Fibroblast of skin of back (primary cell): ENCODE measurements at regions not wholly inside any gene's neighbourhood (a gene's known extent, or its start where the extent isn't known, plus 50 kb on each side); places are given as distances from the start of the nearest gene placed in this dataset.
"Not testable (repeated sequence)": the region's sequence is repeated elsewhere in the genome, so short reads cannot be mapped to it uniquely, and the experiment has no call there.

Source experiments
- DNase-seq: peaks from one replicate; pipeline ENCODE4 v3.0.0-alpha.2; 2013

DNA sequence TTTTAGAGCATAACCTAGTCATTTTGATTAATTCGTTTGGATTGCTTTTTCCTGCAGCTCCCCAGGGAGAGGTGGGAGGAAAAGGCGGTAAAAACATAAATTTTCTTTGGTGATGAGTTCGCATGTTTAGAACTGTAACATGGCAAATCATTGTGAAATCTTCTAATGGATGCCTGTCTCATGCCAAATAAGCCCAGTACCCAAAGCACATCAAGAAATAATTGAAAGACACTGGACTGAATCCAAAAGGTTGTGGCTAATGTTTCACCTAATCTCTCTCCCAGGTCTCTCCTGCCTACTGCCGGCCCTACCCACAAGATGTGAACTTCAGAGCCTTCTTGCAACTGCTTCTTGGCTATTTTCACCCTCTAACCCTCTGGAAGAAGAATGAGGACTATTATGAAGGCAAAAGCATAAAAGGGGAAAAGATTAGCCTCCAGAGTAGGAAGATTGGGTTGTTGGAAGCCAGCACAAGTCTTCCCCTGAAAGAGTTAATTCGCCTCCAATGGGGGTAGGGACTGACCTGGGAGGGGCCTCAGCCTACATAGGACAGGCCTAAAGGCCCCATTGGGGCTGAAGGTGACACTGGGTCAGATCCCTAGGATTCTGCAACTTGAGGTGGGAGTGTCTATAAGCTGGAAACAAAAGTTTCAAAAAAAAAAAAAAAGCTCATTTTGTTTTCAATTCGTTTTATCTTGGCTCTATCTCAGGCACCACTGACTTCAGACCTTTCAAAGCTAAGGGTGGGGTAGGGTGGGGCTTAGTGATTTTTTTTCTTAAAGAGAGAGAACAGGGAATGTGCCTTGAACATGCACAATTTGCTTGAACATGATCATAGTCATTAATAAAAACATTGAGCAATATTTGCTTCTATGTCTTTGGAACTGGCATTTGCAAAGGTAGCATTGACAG, 278.6 kb upstream of the KLF3 start:
- no peak for DNase-seq

DNA sequence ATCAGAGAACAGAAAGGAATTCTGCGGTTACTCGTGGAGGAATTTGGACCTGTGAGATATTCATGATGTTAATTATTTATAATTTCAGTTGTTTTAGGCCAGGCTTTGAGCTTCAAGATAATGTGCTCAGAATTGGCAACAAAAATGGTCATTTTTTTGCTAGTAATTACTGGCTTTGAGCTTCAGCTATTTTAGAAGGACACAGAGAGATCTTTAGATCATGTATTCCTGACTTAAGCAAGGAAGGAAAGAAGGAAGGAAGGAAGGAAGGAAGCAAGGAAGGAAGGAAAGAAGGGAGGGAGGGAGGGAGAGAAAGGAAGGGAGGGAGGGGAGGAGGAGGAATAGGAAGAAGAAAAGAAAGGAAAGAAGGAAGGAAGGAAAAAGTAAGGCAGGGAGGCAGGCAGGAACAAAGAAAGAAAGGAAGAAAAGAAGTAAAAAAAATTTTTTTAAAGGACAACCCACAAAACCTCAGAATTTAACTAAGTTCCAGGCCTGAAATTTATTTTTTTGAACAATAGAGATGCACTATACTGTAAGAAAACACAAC, 277.9 kb upstream of the KLF3 start:
- no peak for DNase-seq

DNA sequence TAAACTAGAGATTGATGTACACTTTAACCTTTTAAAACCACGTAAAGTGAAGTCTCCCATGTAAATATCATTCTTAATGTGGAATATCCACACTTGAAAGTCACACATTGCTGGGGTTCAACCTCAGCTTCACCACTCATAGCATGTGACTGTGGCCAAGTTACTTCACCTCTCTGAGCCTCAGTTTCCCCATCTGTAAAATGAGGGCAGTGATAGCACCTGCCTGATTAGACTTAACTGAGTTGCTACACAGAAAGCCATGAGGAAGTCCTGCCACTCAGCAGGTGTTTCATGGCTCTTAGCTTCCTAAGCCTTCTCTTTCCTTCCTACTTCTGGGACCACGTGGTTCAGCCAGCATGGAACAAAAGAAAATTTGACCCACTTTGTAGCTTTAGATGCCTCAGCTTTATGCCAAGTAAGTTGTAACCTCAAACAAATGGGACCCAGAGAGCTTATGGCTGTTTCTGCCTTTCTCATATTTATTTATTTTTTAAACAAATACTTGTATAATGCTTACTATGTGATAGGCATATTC, 277.3 kb upstream of the KLF3 start:
- no peak for DNase-seq

DNA sequence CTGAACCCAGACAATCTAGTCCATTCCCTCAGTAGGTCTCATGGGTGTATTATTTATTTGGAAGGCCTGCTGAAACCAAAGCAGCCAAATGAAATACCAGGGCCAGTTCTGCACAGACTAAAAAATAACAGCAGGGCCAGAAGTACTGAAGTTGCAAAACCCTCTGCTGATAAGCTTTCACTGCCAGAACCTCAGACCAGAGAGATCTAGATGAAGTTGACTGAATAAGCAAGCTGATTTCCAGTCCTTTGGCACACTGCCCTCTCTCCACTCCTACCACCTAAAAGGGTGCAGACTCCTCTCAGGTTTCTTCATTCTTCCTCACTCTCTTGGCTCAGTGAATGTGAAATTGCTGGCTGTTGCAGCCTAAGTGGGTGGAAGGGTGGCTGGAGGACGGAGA, 276.7 kb upstream of the KLF3 start:
- DNase-seq = no peak

GRCh38 chr4:38387819-38388218, 276.2 kb upstream of the KLF3 start:
- no peak for DNase-seq

GRCh38 chr4:38388907-38389306, 275.1 kb upstream of the KLF3 start:
- not testable (repeated sequence) for DNase-seq

DNA sequence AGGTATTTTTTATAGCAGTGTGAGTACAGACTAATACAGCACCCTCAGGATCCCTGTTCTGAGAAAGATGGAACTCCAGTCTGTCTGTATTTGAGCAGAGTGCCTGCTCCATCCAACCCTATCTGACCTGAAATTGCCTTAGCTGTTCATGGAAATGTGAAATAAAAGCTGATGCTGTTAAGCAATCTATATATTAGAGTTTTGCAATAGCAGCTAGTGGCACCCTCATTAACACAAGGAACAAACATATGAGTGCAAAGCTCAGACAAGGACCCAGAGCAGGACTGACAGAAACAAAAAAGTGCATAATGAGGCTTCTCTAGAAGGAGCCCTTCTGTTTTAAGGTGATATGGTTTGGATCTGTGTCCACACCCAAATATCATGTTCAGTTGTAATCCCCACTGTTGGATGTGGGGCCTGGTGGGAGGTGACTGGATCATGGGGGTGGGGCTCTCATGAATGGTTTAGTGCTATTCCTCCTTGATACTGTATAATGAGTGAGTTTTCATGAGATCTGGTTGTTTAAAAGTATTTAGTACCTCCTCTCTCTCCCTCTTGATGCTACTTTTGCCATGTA, 272.9 kb upstream of the KLF3 start:
- no peak for DNase-seq

- DNase-seq = no peak
Measured at GRCh38 chr4:38392223-38392855, 271.7 kb upstream of the KLF3 start.

GRCh38 chr4:38396091-38396490, 267.9 kb upstream of the KLF3 start:
- no peak for DNase-seq

GRCh38 chr4:38396845-38397547, 267.0 kb upstream of the KLF3 start:
- no peak for DNase-seq

DNA sequence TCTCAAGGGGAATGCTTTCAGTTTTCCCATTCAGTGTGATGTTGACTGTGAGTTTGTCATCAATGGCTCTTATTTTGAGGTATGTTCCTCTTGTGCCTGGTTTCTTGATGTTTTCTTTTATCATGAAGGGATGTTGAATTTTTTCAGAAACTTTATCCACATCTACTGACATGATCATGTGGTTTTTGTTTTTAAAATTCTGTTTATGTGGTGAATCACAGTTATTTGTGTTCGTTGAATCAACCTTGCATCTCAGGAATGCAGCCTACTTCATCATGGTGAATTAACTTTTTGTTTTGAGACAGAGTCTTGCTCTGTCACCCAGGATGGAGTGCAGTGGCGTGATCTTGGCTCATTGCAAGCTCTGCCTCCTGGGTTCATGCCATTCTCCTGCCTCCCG, 263.1 kb upstream of the KLF3 start:
- DNase-seq = peak; percentile 31

DNA sequence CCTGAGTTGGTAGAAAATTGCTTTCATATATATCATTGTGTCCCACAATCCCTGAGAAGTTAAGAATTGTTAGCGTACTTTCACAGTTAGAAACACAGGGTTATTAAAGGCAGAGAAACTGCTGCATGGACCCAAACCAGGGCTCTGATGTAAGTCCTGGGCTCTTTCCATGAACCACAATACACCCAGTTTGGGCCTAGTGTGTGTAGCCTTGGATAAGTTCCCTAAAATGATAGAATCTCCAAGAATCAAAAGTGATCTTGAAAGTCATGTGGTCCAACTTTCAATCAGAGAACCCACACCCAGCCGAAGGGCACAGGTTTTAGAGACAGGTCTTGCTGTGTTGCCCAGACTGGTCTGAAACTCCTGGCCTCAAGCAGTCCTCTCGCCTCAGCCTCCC, 257.8 kb upstream of the KLF3 start:
- DNase-seq = no peak

GRCh38 chr4:38409852-38410251, 254.1 kb upstream of the KLF3 start:
- DNase-seq = no peak

- DNase-seq = no peak
Measured at GRCh38 chr4:38411092-38411491, 252.9 kb upstream of the KLF3 start.

DNA sequence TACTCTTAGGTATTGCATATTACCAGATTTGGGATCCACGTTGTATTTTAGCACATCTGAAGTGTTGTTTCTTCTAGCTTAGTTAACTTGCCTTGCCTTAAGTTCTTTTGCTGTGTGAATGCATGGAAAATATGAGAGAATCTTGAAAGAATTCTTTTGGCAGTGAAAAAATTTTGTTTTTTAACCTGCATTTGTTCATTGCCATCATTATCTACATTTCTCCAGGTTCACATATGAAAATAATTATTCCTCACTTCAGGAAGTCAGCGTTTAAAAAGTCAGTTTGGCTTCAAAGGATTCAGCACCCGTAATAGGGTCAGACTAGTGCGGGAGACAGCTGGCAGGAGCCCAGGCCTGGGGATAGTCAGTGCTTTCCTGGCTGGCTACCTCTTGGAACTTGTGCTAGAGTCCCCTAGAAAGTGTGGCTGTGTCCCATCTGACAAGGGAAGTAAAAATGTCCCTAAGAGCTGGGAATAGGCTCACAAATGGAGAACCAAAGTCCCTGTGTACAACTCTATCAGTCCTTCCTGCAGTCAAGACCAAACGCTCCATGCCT, 251.9 kb upstream of the KLF3 start:
- no peak for DNase-seq

DNA sequence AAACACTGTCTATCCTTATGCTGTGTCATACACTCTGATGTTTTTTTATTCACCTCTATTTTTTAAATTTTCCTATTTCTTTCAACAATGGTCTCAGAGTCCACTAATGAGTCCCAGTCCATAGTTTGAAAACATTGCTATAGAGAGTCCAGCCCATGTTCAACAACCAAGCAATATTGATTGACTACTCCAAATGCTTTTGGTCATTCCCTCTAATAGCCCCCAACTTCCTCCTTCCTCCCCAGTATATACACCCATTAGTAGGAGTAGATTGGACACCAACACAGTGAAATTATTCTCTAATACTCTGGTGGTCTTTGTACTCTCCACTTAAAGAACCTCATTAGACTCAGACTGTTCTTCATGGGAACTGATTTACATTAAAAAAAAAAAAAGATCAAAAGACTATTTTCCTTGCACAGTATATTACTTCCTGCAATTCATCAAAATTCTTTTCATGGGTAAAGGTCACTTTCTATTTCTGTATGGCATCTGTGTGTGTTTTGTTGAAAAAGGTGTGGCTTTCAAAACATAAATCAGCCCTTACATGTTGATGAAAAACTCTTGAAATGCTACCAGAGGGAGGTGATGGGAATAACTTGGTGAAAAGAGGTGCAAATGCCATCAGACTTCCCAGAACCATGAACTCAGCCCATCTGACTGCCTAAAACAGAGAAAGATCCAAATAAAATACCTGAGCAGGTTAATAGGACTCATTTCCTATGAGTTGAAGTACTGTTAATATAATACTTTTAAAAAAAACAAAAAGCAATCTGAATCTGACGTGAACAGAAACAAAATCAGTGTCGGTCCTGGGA, 250.3 kb upstream of the KLF3 start:
- DNase-seq = no peak

DNA sequence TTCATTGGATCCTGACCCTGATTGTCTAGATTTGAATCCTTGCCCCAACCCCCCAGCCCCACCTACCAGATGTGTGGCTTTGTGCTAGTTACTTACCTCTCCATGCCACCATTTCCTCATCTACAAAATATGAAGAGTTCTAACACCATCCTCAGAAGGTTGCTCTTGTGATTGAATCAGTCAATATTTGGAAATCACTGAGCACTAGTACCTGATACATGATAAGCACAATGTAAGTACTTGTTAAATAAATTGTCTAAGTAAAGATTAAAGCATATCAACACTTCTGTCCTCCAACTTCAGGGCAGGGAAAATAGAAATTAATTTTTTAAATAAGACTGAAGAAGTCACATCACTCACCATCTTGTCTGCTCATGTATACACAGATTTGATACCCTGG, 249.6 kb upstream of the KLF3 start:
- no peak for DNase-seq

DNA sequence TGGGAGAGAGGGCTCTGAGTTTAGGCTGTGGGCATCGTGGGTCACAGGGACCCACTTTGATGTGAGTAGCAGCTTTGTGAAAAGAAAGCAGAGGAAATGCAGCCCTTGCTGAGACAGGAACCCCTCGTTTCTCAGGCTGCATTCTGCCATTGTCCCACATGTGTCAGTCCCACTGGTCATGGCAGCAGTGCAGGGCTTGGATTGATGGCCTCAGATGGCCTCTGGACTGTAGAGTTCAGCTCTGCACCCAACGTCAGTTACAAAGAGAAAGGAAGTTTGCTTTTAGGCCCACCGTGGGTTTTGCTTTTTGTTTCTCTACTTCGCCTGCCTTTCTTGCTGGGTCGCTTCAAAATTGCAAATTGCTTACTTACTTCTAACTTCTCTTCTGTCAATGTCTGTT, 248.3 kb upstream of the KLF3 start:
- DNase-seq = no peak

- no peak for DNase-seq
Measured at GRCh38 chr4:38416450-38417014, 247.5 kb upstream of the KLF3 start.

DNA sequence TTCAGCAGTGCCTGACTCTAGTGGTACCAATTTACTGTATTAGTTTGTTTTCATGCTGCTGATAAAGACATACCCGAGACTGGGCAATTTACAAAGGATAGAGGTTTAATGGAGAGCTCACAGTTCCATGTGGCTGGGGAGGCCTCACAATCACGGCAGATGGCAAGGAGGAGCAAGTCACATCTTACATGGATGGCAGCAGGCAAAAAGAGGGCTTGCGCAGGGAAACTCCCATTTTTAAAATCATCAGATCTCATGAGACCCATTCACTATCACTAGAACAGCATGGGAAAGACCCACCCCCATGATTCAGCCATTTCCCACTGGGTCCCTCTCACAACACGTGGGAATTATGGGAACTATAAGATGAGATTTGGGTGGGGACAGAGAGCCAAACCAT, 243.7 kb upstream of the KLF3 start:
- not testable (repeated sequence) for DNase-seq

- DNase-seq = no peak
Measured at GRCh38 chr4:38422850-38423249, 241.1 kb upstream of the KLF3 start.
